Mammary epithelial cell (primary cell): ENCODE measurements at regions not wholly inside any gene's neighbourhood (a gene's known extent, or its start where the extent isn't known, plus 50 kb on each side); places are given as distances from the start of the nearest gene placed in this dataset.

Experiments
- EZH2 ChIP-seq: IDR thresholded peaks from 2 replicates; pipeline ENCODE4 v1.6.1; 2012; ENCODE audit warnings: low read length, inconsistent platforms, borderline replicate concordance
- TF ChIP-seq, protein P1 (sequence below), 2 donors: IDR thresholded peaks in 1 of 2; conservative IDR thresholded peaks in 1 of 2; 2 replicates each; pipeline ENCODE4 v1.5.1; 2011 to 2012; ENCODE audit warnings: inconsistent platforms in 2 of 2, low read length in 2 of 2, mild to moderate bottlenecking in 2 of 2, control low read depth in 1 of 2, low read depth in 1 of 2; ENCODE audit not compliant: insufficient read depth in 1 of 2; ENCODE audit errors: extremely low read depth in 1 of 2

DNA sequence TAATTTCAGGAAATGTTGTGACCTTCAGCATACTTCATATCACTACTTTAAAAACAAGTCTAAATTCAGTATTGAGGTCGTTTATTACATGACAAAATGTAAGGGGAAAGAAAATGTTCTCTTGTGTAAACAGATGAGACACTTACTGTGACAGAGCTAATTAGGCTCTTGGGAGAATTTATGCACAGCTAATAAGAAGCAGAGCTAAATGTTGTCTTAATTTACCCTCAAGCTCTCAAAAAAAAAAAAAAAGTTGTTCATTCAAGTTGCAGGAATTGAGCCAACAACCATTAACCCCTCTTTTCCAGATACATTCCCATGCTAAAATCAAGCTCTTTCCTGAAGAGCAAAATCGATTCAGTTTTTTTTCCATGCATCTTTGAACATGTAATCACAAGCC, 1419.4 kb downstream of the FSCB start:
- TF ChIP-seq, protein P1, sequence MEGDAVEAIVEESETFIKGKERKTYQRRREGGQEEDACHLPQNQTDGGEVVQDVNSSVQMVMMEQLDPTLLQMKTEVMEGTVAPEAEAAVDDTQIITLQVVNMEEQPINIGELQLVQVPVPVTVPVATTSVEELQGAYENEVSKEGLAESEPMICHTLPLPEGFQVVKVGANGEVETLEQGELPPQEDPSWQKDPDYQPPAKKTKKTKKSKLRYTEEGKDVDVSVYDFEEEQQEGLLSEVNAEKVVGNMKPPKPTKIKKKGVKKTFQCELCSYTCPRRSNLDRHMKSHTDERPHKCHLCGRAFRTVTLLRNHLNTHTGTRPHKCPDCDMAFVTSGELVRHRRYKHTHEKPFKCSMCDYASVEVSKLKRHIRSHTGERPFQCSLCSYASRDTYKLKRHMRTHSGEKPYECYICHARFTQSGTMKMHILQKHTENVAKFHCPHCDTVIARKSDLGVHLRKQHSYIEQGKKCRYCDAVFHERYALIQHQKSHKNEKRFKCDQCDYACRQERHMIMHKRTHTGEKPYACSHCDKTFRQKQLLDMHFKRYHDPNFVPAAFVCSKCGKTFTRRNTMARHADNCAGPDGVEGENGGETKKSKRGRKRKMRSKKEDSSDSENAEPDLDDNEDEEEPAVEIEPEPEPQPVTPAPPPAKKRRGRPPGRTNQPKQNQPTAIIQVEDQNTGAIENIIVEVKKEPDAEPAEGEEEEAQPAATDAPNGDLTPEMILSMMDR (conservative IDR thresholded peaks at IDR 0.05 in 1 of 2, IDR thresholded peaks at IDR 0.05 in 1 of 2; ENCODE audit: extremely low read depth in 1 of 2, insufficient read depth in 1 of 2, low read depth in 1 of 2, low read length in 2 of 2), result no peak
- no peak for TF ChIP-seq EZH2
